MM.1S (cell line): ENCODE measurements at regions not wholly inside any gene's neighbourhood (a gene's known extent, or its start where the extent isn't known, plus 50 kb on each side); places are given as distances from the start of the nearest gene placed in this dataset.

Experiments
- EZH2 ChIP-seq: fragments of 300-600 bp; sonication (generic); optimal IDR thresholded peaks from 2 replicates; pipeline ENCODE3; 2017; ENCODE audit warnings: low read depth, mild to moderate bottlenecking, antibody characterized with exemption, low read length, mixed read lengths
- TF ChIP-seq, protein P1 (sequence below): fragments of 300-600 bp; sonication (generic); IDR thresholded peaks from 2 replicates; pipeline ENCODE4 v1.5.1; 2016; ENCODE audit warnings: antibody characterized with exemption, low read length, mixed read lengths

DNA sequence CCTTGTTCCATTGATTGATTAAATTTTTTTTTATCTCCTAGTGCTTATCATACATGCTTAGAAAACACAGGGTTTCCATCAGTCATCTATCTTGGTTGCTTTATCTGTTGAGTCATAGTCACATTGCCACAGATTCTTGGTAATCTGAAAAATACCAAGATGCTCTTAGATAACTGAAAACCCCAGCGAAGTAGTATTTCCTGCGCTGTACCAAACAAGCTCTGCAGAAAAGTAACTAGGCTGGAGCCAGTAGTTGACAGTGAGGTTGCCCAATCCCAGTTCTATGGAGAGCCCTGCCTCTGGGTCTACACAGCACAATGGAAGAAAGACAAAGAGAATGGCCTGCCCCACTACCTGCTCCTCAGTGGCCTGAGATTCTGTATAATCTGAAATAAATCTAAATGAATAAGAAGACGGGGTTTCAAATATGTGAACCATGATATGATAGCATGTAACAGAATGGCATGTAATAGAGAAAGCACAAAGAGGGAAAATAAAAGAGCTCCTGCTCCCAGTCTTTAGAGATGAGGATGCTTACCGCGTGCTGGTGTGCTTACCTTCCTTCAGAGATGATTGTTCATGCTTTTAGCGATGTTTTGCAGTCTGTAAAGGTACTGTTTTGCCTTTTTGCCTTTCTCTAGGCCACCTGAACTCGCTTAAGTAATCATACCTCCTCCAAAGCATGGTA, 55.3 kb upstream of the RAPGEF2 start:
- no peak for TF ChIP-seq EZH2
- TF ChIP-seq, protein P1, sequence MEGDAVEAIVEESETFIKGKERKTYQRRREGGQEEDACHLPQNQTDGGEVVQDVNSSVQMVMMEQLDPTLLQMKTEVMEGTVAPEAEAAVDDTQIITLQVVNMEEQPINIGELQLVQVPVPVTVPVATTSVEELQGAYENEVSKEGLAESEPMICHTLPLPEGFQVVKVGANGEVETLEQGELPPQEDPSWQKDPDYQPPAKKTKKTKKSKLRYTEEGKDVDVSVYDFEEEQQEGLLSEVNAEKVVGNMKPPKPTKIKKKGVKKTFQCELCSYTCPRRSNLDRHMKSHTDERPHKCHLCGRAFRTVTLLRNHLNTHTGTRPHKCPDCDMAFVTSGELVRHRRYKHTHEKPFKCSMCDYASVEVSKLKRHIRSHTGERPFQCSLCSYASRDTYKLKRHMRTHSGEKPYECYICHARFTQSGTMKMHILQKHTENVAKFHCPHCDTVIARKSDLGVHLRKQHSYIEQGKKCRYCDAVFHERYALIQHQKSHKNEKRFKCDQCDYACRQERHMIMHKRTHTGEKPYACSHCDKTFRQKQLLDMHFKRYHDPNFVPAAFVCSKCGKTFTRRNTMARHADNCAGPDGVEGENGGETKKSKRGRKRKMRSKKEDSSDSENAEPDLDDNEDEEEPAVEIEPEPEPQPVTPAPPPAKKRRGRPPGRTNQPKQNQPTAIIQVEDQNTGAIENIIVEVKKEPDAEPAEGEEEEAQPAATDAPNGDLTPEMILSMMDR = no peak
